HEK293 (cell line): ENCODE measurements at regions not wholly inside any gene's neighbourhood (a gene's known extent, or its start where the extent isn't known, plus 50 kb on each side); places are given as distances from the start of the nearest gene placed in this dataset.

ENCODE experiments used
- AEBP2 ChIP-seq: fragments of 450-650 bp; formaldehyde crosslinking; IDR thresholded peaks from 2 replicates; pipeline ENCODE4 v1.5.1; 2016; ENCODE audit warnings: missing biosample characterization, missing genetic modification characterization, borderline replicate concordance
- GLI2 ChIP-seq: fragments of 450-650 bp; formaldehyde crosslinking; IDR thresholded peaks from 2 replicates; pipeline ENCODE4; 2017; ENCODE audit warnings: missing biosample characterization, missing genetic modification characterization, low read depth, borderline replicate concordance
- KLF17 ChIP-seq: fragments of 450-650 bp; formaldehyde crosslinking; IDR thresholded peaks from 2 replicates; pipeline ENCODE4 v1.5.1; 2016; ENCODE audit warnings: missing biosample characterization, missing genetic modification characterization
- MZF1 ChIP-seq: fragments of 450-650 bp; formaldehyde crosslinking; IDR thresholded peaks from 2 replicates; pipeline ENCODE4 v1.5.1; 2017; ENCODE audit warnings: missing biosample characterization, missing genetic modification characterization, borderline replicate concordance
- SALL2 ChIP-seq: fragments of 450-650 bp; formaldehyde crosslinking; IDR thresholded peaks from 2 replicates; pipeline ENCODE4 v1.5.0; 2017; ENCODE audit warnings: missing biosample characterization, mild to moderate bottlenecking, missing genetic modification characterization, borderline replicate concordance
- ZBTB49 ChIP-seq: fragments of 450-650 bp; formaldehyde crosslinking; IDR thresholded peaks from 2 replicates; pipeline ENCODE4 v1.5.1; 2016; ENCODE audit warnings: missing biosample characterization, missing genetic modification characterization, low read depth
- ZNF223 ChIP-seq: fragments of 450-650 bp; formaldehyde crosslinking; IDR thresholded peaks from 2 replicates; pipeline ENCODE4 v1.5.1; 2016; ENCODE audit warnings: missing biosample characterization, missing genetic modification characterization
- ZNF266 ChIP-seq: fragments of 450-650 bp; formaldehyde crosslinking; IDR thresholded peaks from 2 replicates; pipeline ENCODE4 v1.5.1; 2016; ENCODE audit warnings: missing biosample characterization, missing genetic modification characterization, low read depth
- ZNF274 ChIP-seq, 2 experiments: fragments of 200-500 bp in 1 of 2; fragments of 450-650 bp in 1 of 2; sonication (Bioruptor generic) in 1 of 2; formaldehyde crosslinking in 1 of 2; IDR thresholded peaks; 2 replicates each; pipeline versions ENCODE4 v1.5.1 to v1.6.1; 2014 to 2016; ENCODE audit warnings: borderline replicate concordance in 1 of 2, inconsistent platforms in 1 of 2, low read length in 1 of 2, missing biosample characterization in 1 of 2, missing genetic modification characterization in 1 of 2
- ZNF280C ChIP-seq: fragments of 450-650 bp; formaldehyde crosslinking; IDR thresholded peaks from 2 replicates; pipeline ENCODE4 v1.5.1; 2016; ENCODE audit warnings: missing biosample characterization, missing genetic modification characterization
- ZNF311 ChIP-seq: fragments of 450-650 bp; formaldehyde crosslinking; IDR thresholded peaks from 2 replicates; pipeline ENCODE4 v1.5.1; 2017; ENCODE audit warnings: missing biosample characterization, missing genetic modification characterization, borderline replicate concordance
- ZNF544 ChIP-seq: fragments of 450-650 bp; formaldehyde crosslinking; IDR thresholded peaks from 2 replicates; pipeline ENCODE4 v1.5.0; 2017; ENCODE audit warnings: missing biosample characterization, missing genetic modification characterization
- ZNF629 ChIP-seq: fragments of 450-650 bp; formaldehyde crosslinking; IDR thresholded peaks from 2 replicates; pipeline ENCODE4 v1.5.1; 2017; ENCODE audit warnings: missing biosample characterization, missing genetic modification characterization
- ZNF664 ChIP-seq: fragments of 450-650 bp; formaldehyde crosslinking; IDR thresholded peaks from 2 replicates; pipeline ENCODE4 v1.5.1; 2016; ENCODE audit warnings: missing biosample characterization, missing genetic modification characterization
- ZNF701 ChIP-seq: fragments of 450-650 bp; formaldehyde crosslinking; IDR thresholded peaks from 2 replicates; pipeline ENCODE4 v1.5.1; 2016; ENCODE audit warnings: missing biosample characterization, missing genetic modification characterization
- ZNF776 ChIP-seq: fragments of 450-650 bp; formaldehyde crosslinking; IDR thresholded peaks from 2 replicates; pipeline ENCODE4 v1.5.0; 2017; ENCODE audit warnings: missing biosample characterization, missing genetic modification characterization, borderline replicate concordance
- ZSCAN23 ChIP-seq: fragments of 450-650 bp; formaldehyde crosslinking; IDR thresholded peaks from 2 replicates; pipeline ENCODE4 v1.5.1; 2016; ENCODE audit warnings: missing biosample characterization, missing genetic modification characterization
- ZSCAN30 ChIP-seq: fragments of 450-650 bp; IDR thresholded peaks from 2 replicates; pipeline ENCODE4 v1.5.1; 2018; ENCODE audit warnings: missing biosample characterization, mild to moderate bottlenecking, missing genetic modification characterization, moderate library complexity
- TF ChIP-seq, protein P1 (sequence below): fragments of 450-650 bp; formaldehyde crosslinking; IDR thresholded peaks from 2 replicates; pipeline ENCODE4 v1.5.1; 2016; ENCODE audit warnings: missing biosample characterization, missing genetic modification characterization
- TF ChIP-seq, protein P2 (sequence below): fragments of 450-650 bp; IDR thresholded peaks from 2 replicates; pipeline ENCODE4 v1.5.1; 2018; ENCODE audit warnings: missing biosample characterization, missing genetic modification characterization
- TF ChIP-seq, protein P3 (sequence below): fragments of 450-650 bp; formaldehyde crosslinking; IDR thresholded peaks from 2 replicates; pipeline ENCODE4 v1.5.1; 2016; ENCODE audit warnings: missing biosample characterization, missing genetic modification characterization

DNA sequence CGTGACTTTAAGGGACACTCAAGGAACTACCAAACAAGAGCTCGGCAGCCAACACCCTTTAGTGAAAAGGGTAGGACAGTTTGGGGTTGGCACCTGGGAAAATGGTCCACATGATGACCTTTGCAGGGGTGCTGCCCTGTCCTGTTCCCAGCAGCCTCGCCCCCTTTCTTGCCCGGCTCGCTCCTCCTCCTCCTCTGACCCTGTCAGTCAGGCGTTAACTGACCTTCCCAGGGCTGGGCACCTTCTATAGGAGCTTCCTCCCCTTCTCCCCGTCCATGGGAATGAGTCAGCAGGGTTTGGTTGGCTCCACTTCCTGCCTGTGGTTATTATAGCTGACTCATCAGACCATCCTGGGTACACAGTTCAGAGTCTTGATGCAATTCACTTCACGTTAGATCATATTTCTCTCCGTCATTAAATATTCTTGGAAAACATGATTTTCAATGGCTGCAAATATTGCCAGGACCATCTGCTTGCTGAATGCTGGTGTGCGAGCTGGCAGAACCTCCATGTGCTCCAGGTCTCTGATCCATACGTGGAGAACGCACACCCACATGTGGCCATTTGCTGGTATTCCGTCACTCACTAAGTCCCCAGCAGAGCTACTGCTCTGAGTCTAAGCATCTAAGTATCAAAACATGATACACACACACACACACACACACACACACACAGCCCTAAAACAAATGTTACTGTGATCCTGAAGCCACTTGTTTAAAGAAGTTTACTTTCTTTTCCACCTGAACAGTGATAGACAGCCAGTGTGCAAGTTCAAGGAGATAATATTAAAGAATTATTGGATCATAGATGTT lies 185.0 kb downstream of the ANAPC1 start (continued):
- TF ChIP-seq ZBTB49 (tag by site-specific recombination), result no peak
- no peak for TF ChIP-seq MZF1 (tag by site-specific recombination)
- TF ChIP-seq, protein P1, sequence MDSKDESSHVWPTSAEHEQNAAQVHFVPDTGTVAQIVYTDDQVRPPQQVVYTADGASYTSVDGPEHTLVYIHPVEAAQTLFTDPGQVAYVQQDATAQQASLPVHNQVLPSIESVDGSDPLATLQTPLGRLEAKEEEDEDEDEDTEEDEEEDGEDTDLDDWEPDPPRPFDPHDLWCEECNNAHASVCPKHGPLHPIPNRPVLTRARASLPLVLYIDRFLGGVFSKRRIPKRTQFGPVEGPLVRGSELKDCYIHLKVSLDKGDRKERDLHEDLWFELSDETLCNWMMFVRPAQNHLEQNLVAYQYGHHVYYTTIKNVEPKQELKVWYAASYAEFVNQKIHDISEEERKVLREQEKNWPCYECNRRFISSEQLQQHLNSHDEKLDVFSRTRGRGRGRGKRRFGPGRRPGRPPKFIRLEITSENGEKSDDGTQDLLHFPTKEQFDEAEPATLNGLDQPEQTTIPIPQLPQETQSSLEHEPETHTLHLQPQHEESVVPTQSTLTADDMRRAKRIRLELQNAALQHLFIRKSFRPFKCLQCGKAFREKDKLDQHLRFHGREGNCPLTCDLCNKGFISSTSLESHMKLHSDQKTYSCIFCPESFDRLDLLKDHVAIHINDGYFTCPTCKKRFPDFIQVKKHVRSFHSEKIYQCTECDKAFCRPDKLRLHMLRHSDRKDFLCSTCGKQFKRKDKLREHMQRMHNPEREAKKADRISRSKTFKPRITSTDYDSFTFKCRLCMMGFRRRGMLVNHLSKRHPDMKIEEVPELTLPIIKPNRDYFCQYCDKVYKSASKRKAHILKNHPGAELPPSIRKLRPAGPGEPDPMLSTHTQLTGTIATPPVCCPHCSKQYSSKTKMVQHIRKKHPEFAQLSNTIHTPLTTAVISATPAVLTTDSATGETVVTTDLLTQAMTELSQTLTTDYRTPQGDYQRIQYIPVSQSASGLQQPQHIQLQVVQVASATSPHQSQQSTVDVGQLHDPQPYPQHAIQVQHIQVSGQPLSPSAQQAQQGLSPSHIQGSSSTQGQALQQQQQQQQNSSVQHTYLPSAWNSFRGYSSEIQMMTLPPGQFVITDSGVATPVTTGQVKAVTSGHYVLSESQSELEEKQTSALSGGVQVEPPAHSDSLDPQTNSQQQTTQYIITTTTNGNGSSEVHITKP (tag by site-specific recombination), result peak; percentile 95
- TF ChIP-seq, protein P2, sequence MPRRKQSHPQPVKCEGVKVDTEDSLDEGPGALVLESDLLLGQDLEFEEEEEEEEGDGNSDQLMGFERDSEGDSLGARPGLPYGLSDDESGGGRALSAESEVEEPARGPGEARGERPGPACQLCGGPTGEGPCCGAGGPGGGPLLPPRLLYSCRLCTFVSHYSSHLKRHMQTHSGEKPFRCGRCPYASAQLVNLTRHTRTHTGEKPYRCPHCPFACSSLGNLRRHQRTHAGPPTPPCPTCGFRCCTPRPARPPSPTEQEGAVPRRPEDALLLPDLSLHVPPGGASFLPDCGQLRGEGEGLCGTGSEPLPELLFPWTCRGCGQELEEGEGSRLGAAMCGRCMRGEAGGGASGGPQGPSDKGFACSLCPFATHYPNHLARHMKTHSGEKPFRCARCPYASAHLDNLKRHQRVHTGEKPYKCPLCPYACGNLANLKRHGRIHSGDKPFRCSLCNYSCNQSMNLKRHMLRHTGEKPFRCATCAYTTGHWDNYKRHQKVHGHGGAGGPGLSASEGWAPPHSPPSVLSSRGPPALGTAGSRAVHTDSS (tag by site-specific recombination), result no peak
- no peak for TF ChIP-seq ZNF266 (tag by site-specific recombination)
- no peak for TF ChIP-seq ZSCAN23
- no peak for TF ChIP-seq ZNF280C (tag by site-specific recombination)
- TF ChIP-seq GLI2 (tag by site-specific recombination), result no peak
- TF ChIP-seq KLF17 (tag by site-specific recombination), result peak; percentile 50; the same call in 1 of the 2 replicates
- no peak for TF ChIP-seq ZNF776 (tag by site-specific recombination)
- TF ChIP-seq, protein P3, sequence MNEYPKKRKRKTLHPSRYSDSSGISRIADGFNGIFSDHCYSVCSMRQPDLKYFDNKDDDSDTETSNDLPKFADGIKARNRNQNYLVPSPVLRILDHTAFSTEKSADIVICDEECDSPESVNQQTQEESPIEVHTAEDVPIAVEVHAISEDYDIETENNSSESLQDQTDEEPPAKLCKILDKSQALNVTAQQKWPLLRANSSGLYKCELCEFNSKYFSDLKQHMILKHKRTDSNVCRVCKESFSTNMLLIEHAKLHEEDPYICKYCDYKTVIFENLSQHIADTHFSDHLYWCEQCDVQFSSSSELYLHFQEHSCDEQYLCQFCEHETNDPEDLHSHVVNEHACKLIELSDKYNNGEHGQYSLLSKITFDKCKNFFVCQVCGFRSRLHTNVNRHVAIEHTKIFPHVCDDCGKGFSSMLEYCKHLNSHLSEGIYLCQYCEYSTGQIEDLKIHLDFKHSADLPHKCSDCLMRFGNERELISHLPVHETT (tag by site-specific recombination), result no peak
- TF ChIP-seq ZNF664 (tag by site-specific recombination), result no peak
- TF ChIP-seq ZNF544, result no peak
- peak; percentile 44; the same call in 1 of the 2 replicates for TF ChIP-seq ZSCAN30 (tag by site-specific recombination)
- TF ChIP-seq AEBP2 (tag by site-specific recombination), result no peak
- TF ChIP-seq SALL2 (tag by site-specific recombination), result no peak
- TF ChIP-seq ZNF311 (tag by site-specific recombination), result no peak
- TF ChIP-seq ZNF629 (tag by site-specific recombination), result peak; percentile 90
- TF ChIP-seq ZNF274 (IDR thresholded peaks at IDR 0.05; ENCODE audit: low read length), result no peak
- TF ChIP-seq ZNF274 (tag by site-specific recombination; IDR thresholded peaks at IDR 0.05; ENCODE audit: borderline replicate concordance), result no peak
- no peak for TF ChIP-seq ZNF701 (tag by site-specific recombination)
- TF ChIP-seq ZNF223 (tag by site-specific recombination), result no peak
